ENCODE measurements at regions not wholly inside any gene's neighbourhood (a gene's known extent, or its start where the extent isn't known, plus 50 kb on each side); places are given as distances from the start of the nearest gene placed in this dataset.

- ChIA-PET CTCF (no interaction called here), POLR2A (no interaction called here)
- H3K9me3 ChIP-seq (ENCODE audit: control insufficient read depth, insufficient read depth, low read depth, low read length) = no peaks in the 10 kb centered on the region
These were observed 1427.5 kb downstream of the ADGRL3 start for GRCh38 chr4:62627671-62628070.

GRCh38 chr4:62627141-62627540, 1427.0 kb downstream of the ADGRL3 start:
- BruUV-seq (replicated peaks) = no TSS peak
- ATAC-seq (no peak), DNase-seq (ENCODE audit: low read depth, low spot score) (no peak)
- CTCF ChIA-PET = no interaction called here
- H3K4me3 ChIP-seq (ENCODE audit: low read depth in 2 of 2, low read length in 2 of 2) = no peak overlapping the region
- no peaks in the 10 kb centered on the region for H3K4me1 ChIP-seq (ENCODE audit: control insufficient read depth, insufficient read depth, low read length)
- in situ Hi-C loops (cut with HindIII; ENCODE audit: low pct_unique_long_range_greater_than_20kb, low sequenced_read_pairs) = no loop called here
- no peaks in the 10 kb centered on the region for H3K9me3 ChIP-seq (ENCODE audit: control insufficient read depth, insufficient read depth, low read depth, low read length)
- intact Hi-C loops (cut with micrococcal nuclease; ENCODE audit: unreplicated experiment) = no loop called here
- H3K36me3 ChIP-seq (ENCODE audit: control insufficient read depth, insufficient read depth, low read length) = no peaks in the 10 kb centered on the region
- H3K27me3 ChIP-seq (ENCODE audit: control insufficient read depth, insufficient read depth, low read length) = no peaks in the 10 kb centered on the region
- H3K27ac ChIP-seq (ENCODE audit: low read length) = no peak overlapping the region
- TF ChIP-seq CTCF (IDR thresholded peaks at IDR 0.05) (no peak), REST (IDR thresholded peaks at IDR 0.05; ENCODE audit: insufficient read depth in 1 of 2, low read depth in 2 of 2, low read length in 1 of 2) (no peak)
- POLR2A ChIA-PET = no interaction called here

More at GRCh38 chr4:62627671-62628070, 1427.5 kb downstream of the ADGRL3 start:
- no peak overlapping the region for H3K4me3 ChIP-seq (ENCODE audit: low read depth in 2 of 2, low read length in 2 of 2)
- no peaks in the 10 kb centered on the region for H3K36me3 ChIP-seq (ENCODE audit: control insufficient read depth, insufficient read depth, low read length)
- H3K4me1 ChIP-seq (ENCODE audit: control insufficient read depth, insufficient read depth, low read length) = no peaks in the 10 kb centered on the region
- TF ChIP-seq SIN3A (IDR thresholded peaks at IDR 0.05; ENCODE audit: borderline replicate concordance, insufficient read depth, low read depth, low read length) (no peak), CTCF (IDR thresholded peaks at IDR 0.05) (no peak), POLR2AphosphoS5 (IDR thresholded peaks at IDR 0.05; ENCODE audit: low read depth, low read length) (no peak), REST (IDR thresholded peaks at IDR 0.05; ENCODE audit: insufficient read depth in 1 of 2, low read depth in 2 of 2, low read length in 1 of 2) (no peak), TCF7L2 (IDR thresholded peaks at IDR 0.05; ENCODE audit: low read depth, low read length) (no peak)
- ATAC-seq (no peak), DNase-seq (ENCODE audit: low read depth, low spot score) (no peak)
- BruUV-seq (replicated peaks) = no TSS peak
- in situ Hi-C loops (cut with HindIII; ENCODE audit: low pct_unique_long_range_greater_than_20kb, low sequenced_read_pairs) = no loop called here
- intact Hi-C loops (cut with micrococcal nuclease; ENCODE audit: unreplicated experiment) = no loop called here
- H3K27ac ChIP-seq (ENCODE audit: low read length) = no peak overlapping the region
- no peaks in the 10 kb centered on the region for H3K27me3 ChIP-seq (ENCODE audit: control insufficient read depth, insufficient read depth, low read length)

All from Panc1 (cell line).